Pulmonary artery endothelial cell (primary cell): ENCODE measurements at regions not wholly inside any gene's neighbourhood (a gene's known extent, or its start where the extent isn't known, plus 50 kb on each side); places are given as distances from the start of the nearest gene placed in this dataset.
"Not testable (repeated sequence)": the region's sequence is repeated elsewhere in the genome, so short reads cannot be mapped to it uniquely, and the experiment has no call there.

Experiments used
- DNase-seq: peaks from one replicate; pipeline ENCODE4 v3.0.0-alpha.2; 2011; ENCODE audit warnings: low read depth, low spot score

DNA sequence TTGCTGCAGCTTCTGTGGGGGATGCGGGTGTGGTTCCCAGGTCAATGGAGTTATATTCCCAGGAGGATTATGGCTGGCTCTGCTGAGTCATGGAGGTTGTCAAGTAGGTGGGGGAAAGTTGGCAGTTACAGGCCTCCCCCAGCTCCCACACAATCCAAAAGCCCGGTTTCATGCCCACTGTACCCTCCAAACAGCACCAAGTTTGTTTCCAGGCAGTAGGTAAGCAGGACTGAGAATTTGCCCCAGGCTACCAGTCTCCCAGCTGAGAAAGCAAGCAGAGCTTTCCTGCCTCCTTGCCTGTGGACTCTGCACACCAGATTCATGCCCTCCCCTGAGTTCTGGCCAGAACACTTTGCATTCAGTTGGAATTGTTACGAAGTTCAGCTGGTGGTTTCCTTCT, 578.2 kb downstream of the MEI4 start:
- no peak for DNase-seq

DNA sequence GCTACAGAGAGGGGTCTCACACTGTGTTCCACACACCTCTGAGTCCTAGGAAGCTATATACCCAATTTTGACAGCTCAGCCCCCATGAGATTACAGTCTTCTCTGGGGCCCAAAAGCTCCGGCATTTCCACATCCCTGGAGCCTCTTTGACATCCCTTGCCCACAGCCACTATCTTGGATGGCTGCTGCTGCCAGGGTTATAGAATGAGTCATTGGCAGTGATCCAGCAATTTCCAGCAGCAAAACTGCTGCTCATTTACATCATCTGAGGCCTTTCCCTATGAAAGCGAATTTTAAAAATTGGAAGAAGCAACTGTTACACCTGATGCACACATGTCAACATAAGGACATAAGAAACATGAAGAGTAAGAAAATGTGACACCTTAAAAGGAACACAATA, 590.7 kb downstream of the MEI4 start:
- peak; percentile 26 for DNase-seq

DNA sequence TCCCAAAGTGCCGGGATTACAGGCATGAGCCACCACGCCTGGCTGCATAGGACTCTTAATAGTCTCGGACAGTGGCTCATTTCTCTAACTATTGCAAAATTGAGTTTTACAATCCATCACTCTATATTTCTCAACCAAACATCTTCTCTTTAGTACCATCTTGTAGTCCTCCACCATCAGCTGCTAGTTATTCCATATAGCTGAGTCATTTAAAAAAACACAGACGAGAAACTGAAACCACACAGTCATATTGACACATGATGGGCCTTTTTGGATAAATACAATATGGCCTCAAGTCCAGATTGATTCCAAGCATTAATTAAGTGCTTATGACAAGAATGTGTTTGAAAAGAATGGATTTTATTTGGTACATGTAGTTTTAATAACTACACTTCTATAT, 599.1 kb downstream of the MEI4 start:
- DNase-seq, result no peak

DNA sequence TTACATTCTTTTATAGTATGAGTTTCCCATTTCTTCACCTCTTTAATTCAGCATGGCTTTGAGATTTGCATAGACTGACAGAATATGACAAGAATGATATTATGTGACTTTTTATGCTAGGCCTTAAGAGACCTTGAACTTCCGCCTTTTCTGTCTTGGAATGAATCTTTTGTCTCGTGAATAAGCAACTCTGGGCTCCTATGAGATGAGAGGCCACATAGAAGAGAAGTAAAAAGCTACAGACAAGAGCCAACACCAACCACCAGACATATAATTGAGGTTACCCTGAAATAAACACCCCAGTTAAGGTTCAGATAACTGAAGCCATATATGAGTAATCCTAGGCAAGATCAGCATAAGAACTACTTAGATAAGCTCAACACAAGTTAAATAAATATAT, 600.8 kb downstream of the MEI4 start:
- DNase-seq, result no peak

DNA sequence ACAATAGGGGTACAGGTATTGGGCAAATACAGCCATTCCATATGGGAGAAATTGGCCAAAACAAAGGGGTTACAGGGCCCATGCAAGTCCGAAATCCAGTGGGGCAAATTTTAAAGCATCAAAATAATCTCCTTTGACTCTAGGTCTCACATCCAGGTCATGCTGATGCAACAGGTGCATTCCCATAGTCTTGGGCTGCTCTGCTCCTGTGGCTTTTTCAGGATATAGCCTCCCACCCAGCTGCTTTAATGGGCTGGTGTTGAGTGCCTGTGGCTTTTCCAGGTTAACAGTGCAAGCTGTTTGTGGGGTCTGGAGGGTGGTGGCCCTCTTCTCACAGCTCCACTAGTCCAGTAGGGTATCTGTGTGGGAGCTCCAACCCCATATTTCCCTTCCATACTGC, 607.1 kb downstream of the MEI4 start:
- DNase-seq, result no peak

DNA sequence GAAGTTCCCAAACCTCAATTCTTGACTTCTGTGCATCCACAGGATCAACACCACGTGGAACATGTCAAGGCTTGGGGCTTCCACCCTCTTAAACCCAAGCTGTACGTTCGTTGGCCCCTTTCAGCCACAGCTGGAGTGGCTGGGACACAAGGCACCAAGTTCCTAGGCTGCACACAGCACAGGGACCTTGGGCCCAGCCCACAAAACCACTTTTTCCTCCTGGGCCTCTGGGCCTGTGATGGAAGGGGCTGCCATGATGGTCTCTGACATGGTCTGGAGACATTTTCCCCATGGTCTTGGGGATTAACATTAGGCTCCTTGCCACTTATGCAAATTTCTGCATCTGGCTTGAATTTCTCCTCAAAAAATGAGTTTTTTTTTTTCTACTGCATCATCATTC, 606.9 kb upstream of the IRAK1BP1 start:
- not testable (repeated sequence) for DNase-seq

DNA sequence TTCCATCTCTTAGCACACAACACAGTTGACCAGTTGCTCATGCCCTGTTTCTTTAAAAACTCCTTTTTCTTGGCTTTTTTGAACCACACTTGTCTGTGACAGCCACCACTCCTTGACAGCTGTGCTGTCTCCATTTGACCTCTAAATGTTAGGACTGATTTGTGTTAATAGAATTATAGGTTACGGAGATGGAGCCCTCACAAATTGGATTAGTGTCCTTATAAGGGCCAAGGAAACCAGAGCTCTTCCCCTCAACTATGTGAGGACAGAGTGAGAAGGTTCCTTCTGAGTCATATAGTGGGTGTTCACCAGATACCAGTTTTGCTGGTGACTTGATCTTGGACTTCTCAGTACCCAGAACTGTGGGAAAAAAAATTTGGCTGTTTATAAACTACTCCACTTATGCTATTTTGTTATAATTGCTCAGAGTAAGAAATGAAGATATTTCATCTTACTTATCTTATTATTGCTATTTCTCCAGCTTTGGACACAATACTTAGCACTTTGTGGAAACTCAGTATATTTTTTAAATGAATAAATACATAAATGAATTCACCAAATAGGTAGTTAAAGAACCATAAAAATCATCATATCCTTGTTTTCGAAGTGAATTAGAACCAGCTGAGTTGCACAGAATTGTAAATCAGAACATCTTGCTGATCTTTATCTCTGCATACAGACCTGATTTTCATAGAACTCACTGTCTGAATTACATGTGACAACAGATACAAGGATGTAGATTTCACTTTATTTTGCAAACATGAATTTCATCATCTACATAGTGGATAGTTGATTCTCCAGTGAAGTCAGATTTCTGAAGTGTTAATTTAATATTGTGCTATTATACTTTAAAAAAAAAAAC, 598.5 kb upstream of the IRAK1BP1 start:
- DNase-seq, result no peak

DNA sequence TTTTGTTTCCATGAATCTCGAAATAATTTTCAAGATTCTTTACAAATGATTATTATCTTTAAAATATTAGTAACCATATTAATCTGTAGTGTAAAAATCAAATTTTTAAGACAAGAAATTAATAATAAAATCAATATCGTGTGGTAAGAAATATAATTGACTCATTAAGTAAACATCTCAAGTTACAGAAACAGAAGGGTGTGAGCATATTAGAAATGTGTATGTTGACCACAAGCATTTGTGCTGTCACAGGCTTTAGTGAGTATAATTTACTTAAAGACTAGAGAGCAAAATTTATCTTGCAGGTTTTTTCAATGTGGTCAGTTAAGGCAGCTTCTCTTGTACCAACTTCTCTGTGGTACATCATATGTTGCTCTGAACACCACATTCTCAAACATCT, 566.5 kb upstream of the IRAK1BP1 start:
- no peak for DNase-seq

DNA sequence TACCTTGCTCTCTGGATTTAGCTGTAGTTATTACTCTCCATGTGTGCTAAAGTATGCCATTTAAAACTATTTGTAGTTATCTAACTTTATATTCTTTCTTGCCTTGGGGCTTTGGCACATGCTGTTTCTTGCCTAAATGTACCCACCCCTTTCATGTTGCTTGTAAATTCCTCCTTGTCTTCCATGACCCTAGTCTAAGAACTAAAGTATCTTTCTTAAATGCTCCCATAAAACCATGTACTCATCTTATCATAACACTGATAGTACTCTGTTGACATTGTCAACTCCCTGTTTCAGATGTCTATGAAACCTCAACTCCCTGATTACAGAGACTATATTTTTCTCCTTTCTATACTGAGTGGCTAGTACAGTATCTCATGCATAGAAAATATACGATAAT, 564.9 kb upstream of the IRAK1BP1 start:
- no peak for DNase-seq

DNA sequence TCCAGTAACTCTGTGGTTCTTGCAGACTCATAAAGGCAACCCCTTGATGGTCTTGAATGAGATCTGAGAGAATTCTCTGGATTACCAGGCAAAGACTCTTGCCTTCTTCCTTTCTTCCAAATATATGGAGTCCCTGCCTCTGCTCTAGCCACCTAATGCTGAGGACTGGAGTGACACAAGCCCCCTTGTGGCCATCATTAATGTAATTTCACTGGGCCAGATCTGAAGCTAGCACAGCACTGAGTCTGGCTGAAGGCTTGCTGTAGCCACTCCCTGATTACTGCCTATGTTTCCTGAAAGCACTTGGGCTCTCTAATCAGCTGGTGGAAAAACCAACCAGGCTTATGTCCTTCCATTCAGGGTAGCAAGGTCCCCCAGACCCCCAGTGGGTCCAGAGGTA, 559.3 kb upstream of the IRAK1BP1 start:
- DNase-seq, result no peak

DNA sequence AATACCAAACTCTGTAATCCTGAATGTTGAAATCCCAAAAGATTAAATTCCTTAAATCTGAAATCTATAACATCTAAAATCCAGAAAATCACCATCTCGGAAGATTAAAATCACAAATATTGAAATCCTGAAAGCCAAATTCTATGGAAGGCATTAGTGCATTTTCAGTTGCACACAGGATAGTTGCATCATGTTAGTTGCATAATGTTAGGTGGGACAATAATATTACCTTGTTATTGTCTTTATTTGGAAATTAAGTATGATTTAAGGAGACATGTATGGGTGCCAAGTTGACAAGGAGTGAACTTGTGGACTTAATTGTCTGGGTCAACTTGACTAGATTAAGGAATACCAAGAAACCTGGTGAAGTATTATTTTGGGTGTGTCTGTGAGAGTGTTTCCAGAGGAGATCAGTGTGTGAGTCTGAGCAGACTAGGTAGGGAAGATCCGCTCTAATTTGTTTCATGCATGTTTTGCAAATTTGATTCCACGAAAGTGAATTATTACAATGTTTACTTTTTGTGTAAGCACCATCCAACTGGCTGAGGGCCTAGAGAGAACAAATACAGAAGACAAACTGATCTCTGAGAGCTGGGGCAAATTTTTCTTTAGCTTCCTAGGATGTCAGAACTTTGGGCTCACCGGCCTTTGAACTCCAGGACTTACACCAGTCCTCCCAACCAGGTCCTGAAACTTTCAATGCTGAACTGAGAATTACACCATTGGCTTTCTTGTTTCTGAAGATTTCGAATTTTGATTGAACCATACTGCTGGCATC, 545.1 kb upstream of the IRAK1BP1 start:
- no peak for DNase-seq

DNA sequence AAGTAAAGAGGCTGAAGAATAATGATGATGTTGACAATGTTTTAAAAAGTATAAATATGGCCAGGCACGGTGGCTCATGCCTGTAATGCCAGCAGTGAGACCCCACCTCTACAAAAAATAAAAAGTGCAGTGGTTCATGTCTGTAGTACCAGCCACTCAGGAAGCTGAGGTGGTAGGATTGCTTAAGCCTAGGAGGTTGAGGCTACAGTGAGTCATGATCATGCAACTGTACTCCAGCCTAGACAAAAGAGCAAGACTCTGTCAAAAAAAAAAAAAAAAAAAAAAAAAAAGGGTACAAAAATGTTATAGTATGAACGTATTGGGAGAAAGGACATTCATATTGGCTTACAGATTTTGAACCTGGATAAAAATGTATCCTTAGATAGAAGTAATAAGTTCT, 543.1 kb upstream of the IRAK1BP1 start:
- DNase-seq, result no peak

DNA sequence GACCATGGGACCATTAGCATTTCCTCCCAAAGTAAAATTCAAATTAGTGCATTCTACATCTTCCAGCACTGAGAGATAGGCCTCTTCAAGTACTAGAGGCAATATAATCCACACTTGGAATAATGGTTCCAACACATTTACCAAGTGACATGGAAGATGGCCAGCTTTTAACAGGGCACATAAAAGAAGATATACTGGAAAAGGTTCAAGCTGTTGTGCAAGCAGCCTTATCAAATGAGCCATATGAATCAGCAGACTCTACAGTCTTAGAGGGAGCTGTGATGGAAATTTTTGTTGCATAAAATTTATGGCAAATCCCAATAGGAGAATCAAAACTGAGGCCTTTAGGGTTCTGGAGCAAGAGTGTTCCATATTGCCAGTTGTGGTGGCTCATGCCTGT, 526.6 kb upstream of the IRAK1BP1 start:
- DNase-seq, result no peak

DNA sequence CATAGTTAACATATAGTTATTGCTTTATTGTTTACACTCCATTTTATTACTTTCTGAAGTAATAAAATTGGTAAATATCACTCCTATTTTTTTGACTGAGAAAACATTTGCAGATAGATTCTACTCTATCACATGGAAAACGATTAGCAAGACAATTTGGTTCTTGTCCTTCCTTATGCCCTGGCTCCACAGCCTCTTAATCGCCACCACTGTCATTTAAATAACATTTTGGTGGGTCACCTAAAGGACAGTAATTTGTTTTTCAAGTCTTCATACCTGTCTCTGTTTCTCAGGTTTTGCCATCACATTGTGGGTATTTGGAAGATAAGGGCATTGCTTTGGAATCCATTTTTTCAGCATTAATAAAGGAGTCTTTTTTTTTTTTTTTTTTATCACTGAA, 521.5 kb upstream of the IRAK1BP1 start:
- DNase-seq, result no peak

DNA sequence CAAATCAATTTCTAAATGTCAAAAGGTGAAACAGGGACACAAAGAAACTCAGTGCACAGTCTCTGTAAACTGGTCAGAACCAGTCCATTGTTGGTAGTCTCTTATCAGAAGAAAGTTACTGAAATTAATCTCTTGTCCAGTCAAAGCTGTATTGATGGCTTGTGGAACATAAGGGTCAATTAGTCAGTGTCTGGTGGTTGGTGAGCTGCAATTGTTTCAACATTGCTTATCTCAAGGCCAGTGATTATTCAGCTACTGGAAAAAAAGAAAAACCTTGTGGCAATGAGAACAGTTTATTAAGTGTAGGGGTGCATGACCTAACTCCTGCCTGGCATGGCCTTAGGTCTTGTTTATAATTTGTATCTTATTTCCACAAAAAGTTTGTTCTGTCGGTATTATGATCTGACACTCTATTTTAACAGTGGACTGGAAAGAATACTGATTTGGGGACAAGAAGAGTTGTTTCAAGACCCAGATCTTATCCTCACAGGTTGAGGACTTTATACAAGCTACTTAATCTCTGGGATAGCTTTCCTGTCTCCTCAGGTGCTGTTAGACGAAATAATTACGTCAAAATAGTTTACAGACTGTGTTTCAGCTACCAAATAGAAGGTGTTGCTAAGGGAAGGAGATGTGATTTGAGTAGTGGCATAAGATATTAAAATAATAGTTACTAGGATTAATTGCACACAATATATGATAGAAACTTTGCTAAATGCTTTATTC, 520.0 kb upstream of the IRAK1BP1 start:
- no peak for DNase-seq

DNA sequence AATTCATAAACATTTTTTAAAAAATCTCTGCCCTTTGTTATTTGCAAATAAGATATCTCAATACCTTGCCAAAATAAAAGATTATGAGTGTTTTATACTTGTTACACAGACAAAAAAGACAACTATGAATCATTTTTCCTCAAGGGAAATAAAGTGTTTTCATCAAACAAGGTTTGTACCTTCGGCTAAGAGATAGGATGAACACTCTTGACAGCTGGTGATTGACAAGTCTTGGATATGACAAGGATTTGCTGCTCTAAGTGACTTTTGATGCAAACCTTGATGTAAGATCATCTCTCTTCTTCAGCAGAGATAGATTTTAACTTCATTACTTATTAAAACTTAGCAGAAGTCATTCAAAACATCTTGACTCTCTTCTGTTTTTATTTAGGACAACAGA, 514.3 kb upstream of the IRAK1BP1 start:
- no peak for DNase-seq

DNA sequence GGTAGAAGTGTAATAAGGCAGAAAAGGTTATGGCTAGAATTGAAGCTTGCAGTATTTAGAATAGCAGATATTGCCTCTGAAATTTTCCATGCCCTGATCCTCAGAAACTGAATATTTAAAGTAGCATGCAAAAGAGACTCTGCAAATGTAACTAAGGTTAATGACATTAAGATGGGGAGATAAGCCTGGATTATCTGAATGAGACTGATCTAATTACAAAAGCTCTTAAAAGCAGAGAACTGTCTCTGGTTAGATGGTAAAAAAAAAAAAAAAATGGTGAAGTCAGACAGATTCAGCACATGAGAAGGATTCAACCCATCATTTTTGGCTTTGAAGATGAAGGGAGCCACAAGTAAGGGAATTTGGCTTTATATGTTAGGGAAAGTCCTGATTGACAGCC, 503.7 kb upstream of the IRAK1BP1 start:
- DNase-seq, result no peak

DNA sequence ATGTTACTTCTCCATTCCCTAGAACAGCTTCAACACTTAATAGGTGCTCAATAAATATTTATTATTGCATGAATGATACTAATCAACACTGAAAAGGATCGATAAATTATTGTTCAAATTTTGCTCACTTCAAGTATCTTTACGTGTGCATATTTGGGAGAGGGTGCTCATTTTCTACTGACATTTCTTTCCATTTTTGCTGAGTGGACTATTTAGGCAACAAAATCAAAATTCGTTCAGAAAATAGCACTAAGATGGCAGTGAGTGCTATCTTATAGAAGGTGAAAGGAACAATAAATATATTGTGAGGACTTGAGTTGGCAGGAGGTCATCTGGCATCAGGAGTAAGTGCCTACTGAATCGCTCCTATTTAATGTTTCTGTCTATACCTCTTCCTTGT, 501.9 kb upstream of the IRAK1BP1 start:
- DNase-seq, result no peak

DNA sequence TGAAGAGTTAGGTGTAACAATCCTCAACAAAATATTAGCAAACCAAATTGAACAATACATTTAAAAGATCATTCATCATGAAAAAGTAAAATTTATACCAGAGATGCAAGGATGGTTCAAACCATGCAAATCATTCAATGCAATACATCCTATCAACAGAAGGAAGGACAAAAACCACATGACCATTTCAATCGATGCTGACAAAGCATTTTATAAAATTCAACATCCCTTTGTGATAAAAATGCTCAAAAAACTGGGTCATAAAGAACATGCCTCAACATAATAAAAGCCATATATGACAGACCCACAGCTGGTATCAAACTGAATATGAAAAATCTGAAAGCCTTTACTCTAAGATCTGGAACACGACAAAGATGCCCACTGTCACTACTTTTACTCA, 490.3 kb upstream of the IRAK1BP1 start:
- no peak for DNase-seq

DNA sequence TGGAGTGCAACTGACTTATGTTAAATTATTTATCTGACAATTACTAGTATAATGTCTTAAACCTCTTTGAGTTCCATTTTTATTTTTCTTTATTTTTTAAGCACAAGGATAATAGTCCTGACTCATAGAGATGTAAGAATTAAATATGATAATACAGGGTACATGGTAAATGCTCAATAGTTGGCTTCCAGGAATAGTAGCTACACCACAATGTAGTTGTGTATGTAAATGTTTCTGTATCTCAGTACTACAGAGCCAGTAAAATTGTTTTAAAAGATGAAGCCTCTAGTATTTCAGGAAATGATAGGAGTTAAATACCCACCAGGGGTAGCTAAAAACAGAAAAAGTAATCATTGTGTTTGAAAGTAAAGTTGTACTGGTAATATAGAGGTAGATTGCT, 487.4 kb upstream of the IRAK1BP1 start:
- no peak for DNase-seq

DNA sequence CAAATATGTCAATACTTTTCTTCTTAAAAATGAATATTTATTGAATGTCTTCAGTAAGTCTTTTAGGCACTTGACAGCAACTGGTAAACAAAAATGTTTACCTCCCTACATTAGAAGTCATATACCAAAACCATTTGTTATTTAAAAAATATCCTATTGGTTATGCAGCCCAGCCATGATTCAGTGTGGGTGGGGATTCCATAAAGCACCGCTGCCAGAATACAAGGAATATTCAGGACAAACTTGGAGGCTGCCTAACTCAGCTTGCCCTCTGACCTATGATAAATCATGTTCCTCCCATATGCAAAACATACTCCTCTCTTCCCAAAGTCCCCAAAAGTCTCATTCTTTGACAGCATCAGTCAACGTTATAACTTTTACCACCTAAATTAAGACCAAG, 486.8 kb upstream of the IRAK1BP1 start:
- DNase-seq, result no peak

DNA sequence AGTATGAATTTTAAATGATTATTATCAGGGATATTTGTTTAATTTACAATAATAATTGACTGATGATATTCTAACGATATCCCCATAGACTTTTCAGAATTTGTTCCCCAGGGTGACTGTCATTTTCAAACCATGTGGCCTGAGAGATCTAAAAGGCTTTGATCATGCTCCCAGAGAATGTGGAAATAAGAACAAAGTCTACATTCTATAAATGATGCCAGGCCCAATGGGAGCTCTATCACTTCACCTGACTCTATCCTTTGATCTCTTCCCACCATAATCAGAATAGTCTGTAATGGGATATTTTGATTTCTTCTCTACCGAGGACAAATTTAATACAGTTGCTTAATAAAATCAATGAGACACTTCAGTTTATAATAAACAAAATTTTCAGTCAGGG, 483.4 kb upstream of the IRAK1BP1 start:
- DNase-seq, result no peak
